Activated CD4-positive, alpha-beta T cell treated with anti-CD3 and anti-CD28 coated beads, Interleukin-2, amount 50 U/mL, for 4 hours (primary cell): ENCODE measurements at regions not wholly inside any gene's neighbourhood (a gene's known extent, or its start where the extent isn't known, plus 50 kb on each side); places are given as distances from the start of the nearest gene placed in this dataset.

Source experiments
- DNase-seq, 2 experiments: peaks; one replicate each; pipeline ENCODE4 v3.0.0-alpha.2; 2020

GRCh38 chr6:37106051-37106363, 63.9 kb upstream of the PIM1 start:
- DNase-seq: no peak

- DNase-seq: no peak
These were observed 63.4 kb upstream of the PIM1 start for GRCh38 chr6:37106554-37106953.

GRCh38 chr6:37106982-37107491, 62.9 kb upstream of the PIM1 start:
- no peak for DNase-seq

- DNase-seq: no peak
These were observed 60.0 kb upstream of the PIM1 start for GRCh38 chr6:37109714-37110499.

- DNase-seq: no peak
These were observed 59.2 kb upstream of the PIM1 start for GRCh38 chr6:37110500-37111461.

GRCh38 chr6:37113976-37114375, 56.0 kb upstream of the PIM1 start:
- no peak for DNase-seq

- no peak for DNase-seq
These were observed 55.3 kb upstream of the PIM1 start for GRCh38 chr6:37114612-37115011.

GRCh38 chr6:37115236-37115895, 54.6 kb upstream of the PIM1 start:
- no peak for DNase-seq

- no peak for DNase-seq
These were observed 53.6 kb upstream of the PIM1 start for GRCh38 chr6:37116326-37116725.

- DNase-seq: no peak
These were observed 50.5 kb upstream of the PIM1 start for GRCh38 chr6:37119387-37119886.
